ENCODE measurements at regions not wholly inside any gene's neighbourhood (a gene's known extent, or its start where the extent isn't known, plus 50 kb on each side); places are given as distances from the start of the nearest gene placed in this dataset.

GRCh38 chr6:144360401-144360800, 75.3 kb downstream of the UTRN start:
- Histone ChIP-seq H3K27ac (ENCODE audit: low read depth, low read length, poor library complexity, severe bottlenecking) (no peak overlapping the region), H3K36me3 (ENCODE audit: insufficient read depth, low read length, poor library complexity, severe bottlenecking) (no peaks in the 10 kb centered on the region), H3K27me3 (replicated peaks; ENCODE audit: insufficient read depth, low read depth, low read length, poor library complexity) (no peaks in the 10 kb centered on the region), H3K9me3 (ENCODE audit: low read depth, low read length, poor library complexity, severe bottlenecking) (no peaks in the 10 kb centered on the region), H3K4me1 (ENCODE audit: insufficient read depth, low read length, poor library complexity, severe bottlenecking) (peaks cover 4% of the 10 kb centered on the region), H3K4me3 (ENCODE audit: low read depth, low read length, poor library complexity, severe bottlenecking) (no peak overlapping the region)
- intact Hi-C loops (cut with micrococcal nuclease; ENCODE audit: unreplicated experiment): no loop called here
- ChIA-PET CTCF (no interaction called here), POLR2A (ENCODE audit: low non-redundant PET) (no interaction called here)
- DNase-seq (ENCODE audit: low spot score): no peak
- no peak for TF ChIP-seq CTCF (conservative IDR thresholded peaks at IDR 0.05; ENCODE audit: low read depth, low read length)
- BruUV-seq (replicated peaks): no TSS peak

- BruUV-seq (replicated peaks): no TSS peak
- ChIA-PET POLR2A (ENCODE audit: low non-redundant PET) (no interaction called here), CTCF (no interaction called here)
- no peaks in the 10 kb centered on the region for H3K27me3 ChIP-seq (replicated peaks; ENCODE audit: insufficient read depth, low read depth, low read length, poor library complexity)
- no peak overlapping the region for H3K27ac ChIP-seq (ENCODE audit: low read depth, low read length, poor library complexity, severe bottlenecking)
- no peaks in the 10 kb centered on the region for H3K9me3 ChIP-seq (ENCODE audit: low read depth, low read length, poor library complexity, severe bottlenecking)
- no peaks in the 10 kb centered on the region for H3K36me3 ChIP-seq (ENCODE audit: insufficient read depth, low read length, poor library complexity, severe bottlenecking)
- no peak for TF ChIP-seq EZH2 (IDR thresholded peaks at IDR 0.05; ENCODE audit: borderline replicate concordance, low read depth, low read length, poor library complexity, severe bottlenecking)
- TF ChIP-seq CTCF (conservative IDR thresholded peaks at IDR 0.05; ENCODE audit: low read depth, low read length): no peak
- H3K4me3 ChIP-seq (ENCODE audit: low read depth, low read length, poor library complexity, severe bottlenecking): no peak overlapping the region
- DNase-seq (ENCODE audit: low spot score): no peak
- peaks cover 4% of the 10 kb centered on the region for H3K4me1 ChIP-seq (ENCODE audit: insufficient read depth, low read length, poor library complexity, severe bottlenecking)
- intact Hi-C loops (cut with micrococcal nuclease; ENCODE audit: unreplicated experiment): no loop called here
Observed at GRCh38 chr6:144361016-144361415, 75.9 kb downstream of the UTRN start.

GRCh38 chr6:144362042-144363018, 77.2 kb downstream of the UTRN start:
- TF ChIP-seq EZH2 (IDR thresholded peaks at IDR 0.05; ENCODE audit: borderline replicate concordance, low read depth, low read length, poor library complexity, severe bottlenecking) (no peak), CTCF (conservative IDR thresholded peaks at IDR 0.05; ENCODE audit: low read depth, low read length) (no peak)
- no peaks in the 10 kb centered on the region for H3K36me3 ChIP-seq (ENCODE audit: insufficient read depth, low read length, poor library complexity, severe bottlenecking)
- no peaks in the 10 kb centered on the region for H3K27me3 ChIP-seq (replicated peaks; ENCODE audit: insufficient read depth, low read depth, low read length, poor library complexity)
- no peak overlapping the region for H3K27ac ChIP-seq (ENCODE audit: low read depth, low read length, poor library complexity, severe bottlenecking)
- CTCF ChIA-PET: no interaction called here
- H3K9me3 ChIP-seq (ENCODE audit: low read depth, low read length, poor library complexity, severe bottlenecking): no peaks in the 10 kb centered on the region
- H3K4me3 ChIP-seq (ENCODE audit: low read depth, low read length, poor library complexity, severe bottlenecking): no peak overlapping the region
- POLR2A ChIA-PET (ENCODE audit: low non-redundant PET): interaction anchor here (1.1 kb wide), 1 partner anchor 18 kb away, joined by 3 read pairs; no protein-coding TSS in a partner anchor
- no peak for DNase-seq (ENCODE audit: low spot score)
- H3K4me1 ChIP-seq (ENCODE audit: insufficient read depth, low read length, poor library complexity, severe bottlenecking): peaks cover 4% of the 10 kb centered on the region
- BruUV-seq (replicated peaks): no TSS peak
- intact Hi-C loops (cut with micrococcal nuclease; ENCODE audit: unreplicated experiment): no loop called here
